CD4-positive, CD25-positive, alpha-beta regulatory T cell (primary cell): ENCODE measurements at regions not wholly inside any gene's neighbourhood (a gene's known extent, or its start where the extent isn't known, plus 50 kb on each side); places are given as distances from the start of the nearest gene placed in this dataset.
"Not testable (repeated sequence)": the region's sequence is repeated elsewhere in the genome, so short reads cannot be mapped to it uniquely, and the experiment has no call there.

ENCODE experiments used
- ATAC-seq, 2 donors: fragments of 150-1000 bp; cut with Tn5 transposase; one replicate each; pipeline ENCODE4 v1.10.0; 2021; ENCODE audit warnings: low read depth in 2 of 2, moderate number of reproducible peaks in 2 of 2, moderate library complexity in 1 of 2
- DNase-seq, 3 donors: peaks; one replicate each; pipeline versions ENCODE4 v3.0.0 to v3.0.0-alpha.2; 2012 to 2022; ENCODE audit warnings: mixed read lengths in 1 of 3
- H3K27ac ChIP-seq: one replicate; pipeline ENCODE4 v1.7.0; 2013; ENCODE audit warnings: mild to moderate bottlenecking, low read length; ENCODE audit not compliant: insufficient read depth, poor library complexity, severe bottlenecking
- H3K27me3 ChIP-seq: one replicate; pipeline ENCODE4 v1.7.0; 2013; ENCODE audit warnings: low read length; ENCODE audit not compliant: control insufficient read depth, insufficient read depth
- H3K36me3 ChIP-seq: one replicate; pipeline ENCODE4 v1.7.0; 2013; ENCODE audit warnings: mild to moderate bottlenecking, low read length, moderate library complexity; ENCODE audit not compliant: control insufficient read depth, insufficient read depth
- H3K4me1 ChIP-seq: 2 replicates; pipeline ENCODE4 v1.7.0; 2013; ENCODE audit warnings: mild to moderate bottlenecking, low read length; ENCODE audit not compliant: insufficient read depth, control insufficient read depth, poor library complexity, severe bottlenecking
- H3K4me3 ChIP-seq: one replicate; pipeline ENCODE4 v1.7.0; 2013; ENCODE audit warnings: low read depth, mild to moderate bottlenecking, low read length, moderate library complexity
- H3K9me3 ChIP-seq, 2 experiments: 1 replicate in 1 of 2; 2 replicates in 1 of 2; pipeline ENCODE4 v1.7.0; 2013; ENCODE audit warnings: low read length in 2 of 2, mild to moderate bottlenecking in 1 of 2, moderate library complexity in 1 of 2; ENCODE audit not compliant: control insufficient read depth in 2 of 2
- H3K27ac Mint-ChIP-seq, 3 donors: one replicate each; pipeline ENCODE4 v1.8.0; 2020 to 2022; ENCODE audit warnings: mild to moderate bottlenecking in 3 of 3, mixed read lengths in 3 of 3, moderate library complexity in 2 of 3
- H3K27me3 Mint-ChIP-seq: one replicate; pipeline ENCODE4 v1.8.0; 2022; ENCODE audit warnings: mild to moderate bottlenecking, mixed read lengths
- H3K36me3 Mint-ChIP-seq: one replicate; pipeline ENCODE4 v1.8.0; 2020; ENCODE audit warnings: mixed read lengths
- H3K4me1 Mint-ChIP-seq, 4 donors: one replicate each; pipeline ENCODE4 v1.8.0; 2020 to 2022; ENCODE audit warnings: mixed read lengths in 4 of 4, mild to moderate bottlenecking in 1 of 4
- H3K4me3 Mint-ChIP-seq, 4 donors: one replicate each; pipeline ENCODE4 v1.8.0; 2020 to 2022; ENCODE audit warnings: mild to moderate bottlenecking in 4 of 4, mixed read lengths in 4 of 4, moderate library complexity in 3 of 4
- H3K9me3 Mint-ChIP-seq, 7 donors: one replicate each; pipeline ENCODE4 v1.8.0; 2020 to 2022; ENCODE audit warnings: mixed read lengths in 7 of 7, mild to moderate bottlenecking in 3 of 7, moderate library complexity in 2 of 7

- not testable (repeated sequence) for H3K27ac Mint-ChIP-seq, H3K27me3 Mint-ChIP-seq, H3K4me1 Mint-ChIP-seq, H3K9me3 ChIP-seq, H3K27me3 ChIP-seq, H3K4me1 ChIP-seq, ATAC-seq, H3K27ac ChIP-seq, H3K4me3 ChIP-seq, H3K36me3 ChIP-seq, DNase-seq, H3K36me3 Mint-ChIP-seq, H3K4me3 Mint-ChIP-seq
- peaks cover 3 to 36% (median 17%) of the 10 kb centered on the region in 7 donors for H3K9me3 Mint-ChIP-seq
Observed at GRCh38 chr5:24227881-24228280, 416.9 kb downstream of the CDH10 start.

GRCh38 chr5:24232041-24232440 lies 412.7 kb downstream of the CDH10 start:
- DNase-seq (no peak), ATAC-seq (no peak)
- H3K4me3 ChIP-seq, result no peak overlapping the region
- no peaks in the 10 kb centered on the region for H3K36me3 Mint-ChIP-seq
- H3K27ac Mint-ChIP-seq, result no peak overlapping the region
- H3K4me3 Mint-ChIP-seq, result no peak overlapping the region
- H3K4me1 Mint-ChIP-seq, result no peaks in the 10 kb centered on the region
- no peaks in the 10 kb centered on the region for H3K27me3 Mint-ChIP-seq
- H3K27me3 ChIP-seq, result no peaks in the 10 kb centered on the region
- peaks cover 4 to 29% (median 10%) of the 10 kb centered on the region in 7 donors for H3K9me3 Mint-ChIP-seq
- H3K4me1 ChIP-seq, result no peaks in the 10 kb centered on the region
- peaks cover 2 to 6% of the 10 kb centered on the region in 2 experiments for H3K9me3 ChIP-seq
- H3K27ac ChIP-seq, result no peak overlapping the region
- H3K36me3 ChIP-seq, result no peaks in the 10 kb centered on the region

GRCh38 chr5:24232929-24233498 lies 411.8 kb downstream of the CDH10 start:
- H3K9me3 Mint-ChIP-seq, result peaks cover 4 to 29% (median 8%) of the 10 kb centered on the region in 7 donors
- H3K27me3 ChIP-seq, result no peaks in the 10 kb centered on the region
- no peaks in the 10 kb centered on the region for H3K4me1 ChIP-seq
- peaks cover 2 to 6% of the 10 kb centered on the region in 2 experiments for H3K9me3 ChIP-seq
- H3K4me3 ChIP-seq, result no peak overlapping the region
- no peak for DNase-seq
- no peaks in the 10 kb centered on the region for H3K36me3 Mint-ChIP-seq
- no peaks in the 10 kb centered on the region for H3K4me1 Mint-ChIP-seq
- H3K36me3 ChIP-seq, result no peaks in the 10 kb centered on the region
- ATAC-seq, result no peak
- H3K27ac Mint-ChIP-seq, result no peak overlapping the region
- H3K27ac ChIP-seq, result no peak overlapping the region
- H3K27me3 Mint-ChIP-seq, result no peaks in the 10 kb centered on the region
- no peak overlapping the region for H3K4me3 Mint-ChIP-seq

GRCh38 chr5:24235946-24236345 lies 408.8 kb downstream of the CDH10 start:
- H3K36me3 Mint-ChIP-seq, result no peaks in the 10 kb centered on the region
- H3K9me3 ChIP-seq, result peaks cover 0 to 6% of the 10 kb centered on the region in 2 experiments
- H3K9me3 Mint-ChIP-seq, result peaks cover 4 to 30% (median 9%) of the 10 kb centered on the region in 7 donors
- H3K4me3 ChIP-seq, result no peak overlapping the region
- H3K4me3 Mint-ChIP-seq, result no peak overlapping the region
- H3K27me3 Mint-ChIP-seq, result no peaks in the 10 kb centered on the region
- no peaks in the 10 kb centered on the region for H3K36me3 ChIP-seq
- DNase-seq, result no peak
- no peaks in the 10 kb centered on the region for H3K4me1 ChIP-seq
- H3K27ac ChIP-seq, result no peak overlapping the region
- H3K27ac Mint-ChIP-seq, result no peak overlapping the region
- no peaks in the 10 kb centered on the region for H3K27me3 ChIP-seq
- no peaks in the 10 kb centered on the region for H3K4me1 Mint-ChIP-seq
- no peak for ATAC-seq

- no peak overlapping the region for H3K27ac Mint-ChIP-seq
- no peak for ATAC-seq
- H3K36me3 ChIP-seq, result no peaks in the 10 kb centered on the region
- no peaks in the 10 kb centered on the region for H3K27me3 ChIP-seq
- no peaks in the 10 kb centered on the region for H3K4me1 ChIP-seq
- H3K4me1 Mint-ChIP-seq, result no peaks in the 10 kb centered on the region
- DNase-seq, result no peak
- H3K36me3 Mint-ChIP-seq, result no peaks in the 10 kb centered on the region
- H3K9me3 ChIP-seq, result peaks cover 9 to 13% of the 10 kb centered on the region in 2 experiments
- peaks cover under 1 to 25% (median 3%) of the 10 kb centered on the region in 7 donors for H3K9me3 Mint-ChIP-seq
- no peak overlapping the region for H3K4me3 Mint-ChIP-seq
- no peak overlapping the region for H3K4me3 ChIP-seq
- H3K27me3 Mint-ChIP-seq, result no peaks in the 10 kb centered on the region
- H3K27ac ChIP-seq, result no peak overlapping the region
Observed at GRCh38 chr5:24245821-24246220, 399.0 kb downstream of the CDH10 start.

- no peak for ATAC-seq
- H3K27me3 ChIP-seq, result no peaks in the 10 kb centered on the region
- H3K4me3 ChIP-seq, result no peak overlapping the region
- no peak for DNase-seq
- Mint-ChIP-seq H3K9me3 (peaks cover 0 to 24% (median 4%) of the 10 kb centered on the region in 7 donors), H3K4me3 (no peak overlapping the region), H3K4me1 (no peaks in the 10 kb centered on the region), H3K27ac (no peak overlapping the region), H3K27me3 (no peaks in the 10 kb centered on the region), H3K36me3 (no peaks in the 10 kb centered on the region)
- no peak overlapping the region for H3K27ac ChIP-seq
- H3K36me3 ChIP-seq, result no peaks in the 10 kb centered on the region
- no peaks in the 10 kb centered on the region for H3K4me1 ChIP-seq
- H3K9me3 ChIP-seq, result peaks cover 0 to 1% of the 10 kb centered on the region in 2 experiments
Observed at GRCh38 chr5:24264547-24264946, 380.2 kb downstream of the CDH10 start.

- Histone ChIP-seq H3K27me3 (no peaks in the 10 kb centered on the region), H3K9me3 (peaks cover 0 to 1% of the 10 kb centered on the region in 2 experiments), H3K4me3 (no peak overlapping the region), H3K4me1 (no peaks in the 10 kb centered on the region), H3K36me3 (no peaks in the 10 kb centered on the region), H3K27ac (no peak overlapping the region)
- H3K4me3 Mint-ChIP-seq, result no peak overlapping the region
- ATAC-seq, result no peak
- H3K36me3 Mint-ChIP-seq, result no peaks in the 10 kb centered on the region
- H3K9me3 Mint-ChIP-seq, result peaks cover 0 to 23% (median 4%) of the 10 kb centered on the region in 7 donors
- no peaks in the 10 kb centered on the region for H3K4me1 Mint-ChIP-seq
- no peak overlapping the region for H3K27ac Mint-ChIP-seq
- DNase-seq, result no peak
- no peaks in the 10 kb centered on the region for H3K27me3 Mint-ChIP-seq
Observed at GRCh38 chr5:24265306-24265705, 379.5 kb downstream of the CDH10 start.

- Histone ChIP-seq H3K27ac (no peak overlapping the region), H3K9me3 (peaks cover 0 to 1% of the 10 kb centered on the region in 2 experiments), H3K27me3 (no peaks in the 10 kb centered on the region), H3K4me1 (no peaks in the 10 kb centered on the region), H3K36me3 (no peaks in the 10 kb centered on the region), H3K4me3 (no peak overlapping the region)
- DNase-seq, result no peak
- no peaks in the 10 kb centered on the region for H3K4me1 Mint-ChIP-seq
- H3K9me3 Mint-ChIP-seq, result peaks cover 0 to 28% (median 7%) of the 10 kb centered on the region in 7 donors
- no peak for ATAC-seq
- H3K27ac Mint-ChIP-seq, result no peak overlapping the region
- H3K36me3 Mint-ChIP-seq, result no peaks in the 10 kb centered on the region
- H3K27me3 Mint-ChIP-seq, result no peaks in the 10 kb centered on the region
- H3K4me3 Mint-ChIP-seq, result no peak overlapping the region
Observed at GRCh38 chr5:24268482-24269056, 376.2 kb downstream of the CDH10 start.
